ENCODE measurements at regions not wholly inside any gene's neighbourhood (a gene's known extent, or its start where the extent isn't known, plus 50 kb on each side); places are given as distances from the start of the nearest gene placed in this dataset.

DNA sequence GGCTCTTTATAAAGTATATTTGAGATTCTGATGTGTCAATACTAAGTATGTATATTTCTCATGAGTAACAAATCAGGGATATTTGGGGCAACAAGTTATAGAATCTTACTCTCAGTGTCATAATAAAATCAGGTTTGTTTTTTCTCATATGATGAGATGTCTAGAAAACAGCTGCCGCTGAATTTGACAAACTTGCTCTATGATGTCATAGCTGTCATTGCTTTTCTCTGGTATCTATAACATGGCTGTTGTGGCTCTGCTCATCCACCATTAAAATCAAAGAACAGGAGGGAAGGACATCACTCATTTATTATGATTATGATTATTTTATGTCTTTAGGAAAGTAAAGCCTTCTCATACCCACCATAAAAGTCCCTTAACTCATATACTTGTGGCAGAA is 417.2 kb upstream of the LRRTM4 start:
- no peak for TF ChIP-seq CTCF (conservative IDR thresholded peaks at IDR 0.05)
- no peak for TF ChIP-seq ZFX (IDR thresholded peaks at IDR 0.05)
